ENCODE measurements at regions not wholly inside any gene's neighbourhood (a gene's known extent, or its start where the extent isn't known, plus 50 kb on each side); places are given as distances from the start of the nearest gene placed in this dataset.

DNA sequence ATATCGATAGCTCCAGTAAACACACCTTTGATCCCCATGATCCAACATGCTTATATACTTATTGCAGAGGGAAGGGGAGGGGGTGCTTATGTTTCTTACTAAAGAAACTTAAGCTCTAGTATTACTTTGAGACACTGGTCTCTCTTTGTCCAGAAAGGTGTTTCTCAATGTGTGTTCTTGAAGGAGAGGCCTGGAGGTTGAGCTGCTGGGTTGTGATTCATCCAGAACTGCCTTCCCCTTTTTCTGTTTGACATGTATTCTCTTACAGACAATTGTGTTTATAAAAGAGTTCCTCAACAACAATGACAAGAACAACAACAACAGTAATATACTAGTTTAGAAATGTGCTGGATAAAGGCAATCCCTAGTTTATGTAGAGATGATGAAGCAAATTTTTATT is 516.0 kb upstream of the FAM98A start:
- Histone ChIP-seq H3K27ac (ENCODE audit: low read depth, low read length) (no peak overlapping the region), H4K20me1 (ENCODE audit: control insufficient read depth, insufficient read depth, low read depth, low read length) (no peaks in the 10 kb centered on the region), H3K9me3 (ENCODE audit: control insufficient read depth, insufficient read depth, low read length) (no peaks in the 10 kb centered on the region), H3K4me2 (ENCODE audit: low read length) (no peak overlapping the region), H3K27me3 (ENCODE audit: control insufficient read depth, low read length) (no peaks in the 10 kb centered on the region), H3K4me1 (ENCODE audit: control insufficient read depth, low read length) (no peaks in the 10 kb centered on the region), H3K4me3 (ENCODE audit: low read length) (no peak overlapping the region), H3K79me2 (ENCODE audit: control insufficient read depth, low read length) (no peaks in the 10 kb centered on the region), H3F3A (ENCODE audit: control insufficient read depth, insufficient read depth) (no peaks in the 10 kb centered on the region), H3K9me2 (replicated peaks; ENCODE audit: control insufficient read depth, low read length) (no peaks in the 10 kb centered on the region), H3K36me3 (ENCODE audit: control insufficient read depth, low read length) (no peaks in the 10 kb centered on the region)
- TF ChIP-seq, protein P1, sequence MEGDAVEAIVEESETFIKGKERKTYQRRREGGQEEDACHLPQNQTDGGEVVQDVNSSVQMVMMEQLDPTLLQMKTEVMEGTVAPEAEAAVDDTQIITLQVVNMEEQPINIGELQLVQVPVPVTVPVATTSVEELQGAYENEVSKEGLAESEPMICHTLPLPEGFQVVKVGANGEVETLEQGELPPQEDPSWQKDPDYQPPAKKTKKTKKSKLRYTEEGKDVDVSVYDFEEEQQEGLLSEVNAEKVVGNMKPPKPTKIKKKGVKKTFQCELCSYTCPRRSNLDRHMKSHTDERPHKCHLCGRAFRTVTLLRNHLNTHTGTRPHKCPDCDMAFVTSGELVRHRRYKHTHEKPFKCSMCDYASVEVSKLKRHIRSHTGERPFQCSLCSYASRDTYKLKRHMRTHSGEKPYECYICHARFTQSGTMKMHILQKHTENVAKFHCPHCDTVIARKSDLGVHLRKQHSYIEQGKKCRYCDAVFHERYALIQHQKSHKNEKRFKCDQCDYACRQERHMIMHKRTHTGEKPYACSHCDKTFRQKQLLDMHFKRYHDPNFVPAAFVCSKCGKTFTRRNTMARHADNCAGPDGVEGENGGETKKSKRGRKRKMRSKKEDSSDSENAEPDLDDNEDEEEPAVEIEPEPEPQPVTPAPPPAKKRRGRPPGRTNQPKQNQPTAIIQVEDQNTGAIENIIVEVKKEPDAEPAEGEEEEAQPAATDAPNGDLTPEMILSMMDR (IDR thresholded peaks at IDR 0.05; ENCODE audit: low read depth, low read length, poor library complexity, severe bottlenecking) = no peak
- no peak for TF ChIP-seq EZH2phosphoT487 (IDR thresholded peaks at IDR 0.05; ENCODE audit: borderline replicate concordance, low read length)

DNA sequence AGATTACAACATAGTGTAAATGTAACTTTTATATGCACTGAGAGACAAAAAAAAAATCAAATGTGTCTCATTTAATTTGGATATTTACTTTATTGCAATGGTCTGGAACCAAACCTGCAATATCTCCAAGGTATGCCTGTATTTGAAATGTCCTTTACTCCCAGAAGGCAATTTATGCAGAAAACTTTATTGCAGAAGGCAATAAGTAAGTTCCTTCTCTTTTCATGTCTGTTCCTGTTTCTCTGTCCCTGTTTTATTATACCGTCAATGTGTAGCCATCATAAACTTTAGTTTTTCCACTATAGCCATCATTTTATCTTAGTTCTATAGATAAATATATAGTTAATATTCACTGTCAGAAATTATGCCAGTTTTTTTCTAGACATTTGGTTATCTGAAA is 513.1 kb upstream of the FAM98A start:
- H3K4me1 ChIP-seq (ENCODE audit: control insufficient read depth, low read length) = no peaks in the 10 kb centered on the region
- no peaks in the 10 kb centered on the region for H3K9me3 ChIP-seq (ENCODE audit: control insufficient read depth, insufficient read depth, low read length)
- TF ChIP-seq EZH2phosphoT487 (IDR thresholded peaks at IDR 0.05; ENCODE audit: borderline replicate concordance, low read length) = no peak
- TF ChIP-seq, protein P1 (IDR thresholded peaks at IDR 0.05; ENCODE audit: low read depth, low read length, poor library complexity, severe bottlenecking) = no peak
- no peaks in the 10 kb centered on the region for H3K36me3 ChIP-seq (ENCODE audit: control insufficient read depth, low read length)
- H3K27me3 ChIP-seq (ENCODE audit: control insufficient read depth, low read length) = no peaks in the 10 kb centered on the region
- H3K9me2 ChIP-seq (replicated peaks; ENCODE audit: control insufficient read depth, low read length) = no peaks in the 10 kb centered on the region
- no peak overlapping the region for H3K27ac ChIP-seq (ENCODE audit: low read depth, low read length)
- no peak overlapping the region for H3K4me3 ChIP-seq (ENCODE audit: low read length)
- H3K4me2 ChIP-seq (ENCODE audit: low read length) = no peak overlapping the region
- no peaks in the 10 kb centered on the region for H4K20me1 ChIP-seq (ENCODE audit: control insufficient read depth, insufficient read depth, low read depth, low read length)
- H3K79me2 ChIP-seq (ENCODE audit: control insufficient read depth, low read length) = no peaks in the 10 kb centered on the region
- no peaks in the 10 kb centered on the region for H3F3A ChIP-seq (ENCODE audit: control insufficient read depth, insufficient read depth)

DNA sequence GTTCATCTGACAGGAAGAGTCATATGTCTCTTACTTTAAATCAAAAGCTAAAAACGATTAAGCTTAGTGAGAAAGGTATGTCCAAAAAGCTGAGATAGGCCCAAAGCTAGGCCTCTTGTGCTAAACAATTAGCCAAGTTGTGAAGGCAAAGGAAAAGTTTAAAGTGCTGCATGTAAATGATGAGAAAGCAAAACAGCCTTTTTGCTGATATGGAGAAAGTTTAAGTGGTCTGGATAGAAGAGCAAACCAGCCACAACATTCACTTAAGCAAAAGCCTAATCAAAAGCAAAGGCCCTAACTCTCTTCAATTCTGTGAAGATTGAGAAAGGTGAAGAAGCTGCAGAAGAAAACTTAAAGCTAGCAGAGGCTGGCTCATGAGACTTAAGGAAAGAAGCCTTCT is 511.3 kb upstream of the FAM98A start:
- no peaks in the 10 kb centered on the region for H3K9me2 ChIP-seq (replicated peaks; ENCODE audit: control insufficient read depth, low read length)
- TF ChIP-seq, protein P1 (IDR thresholded peaks at IDR 0.05; ENCODE audit: low read depth, low read length, poor library complexity, severe bottlenecking) = no peak
- TF ChIP-seq EZH2phosphoT487 (IDR thresholded peaks at IDR 0.05; ENCODE audit: borderline replicate concordance, low read length) = no peak
- no peaks in the 10 kb centered on the region for H4K20me1 ChIP-seq (ENCODE audit: control insufficient read depth, insufficient read depth, low read depth, low read length)

DNA sequence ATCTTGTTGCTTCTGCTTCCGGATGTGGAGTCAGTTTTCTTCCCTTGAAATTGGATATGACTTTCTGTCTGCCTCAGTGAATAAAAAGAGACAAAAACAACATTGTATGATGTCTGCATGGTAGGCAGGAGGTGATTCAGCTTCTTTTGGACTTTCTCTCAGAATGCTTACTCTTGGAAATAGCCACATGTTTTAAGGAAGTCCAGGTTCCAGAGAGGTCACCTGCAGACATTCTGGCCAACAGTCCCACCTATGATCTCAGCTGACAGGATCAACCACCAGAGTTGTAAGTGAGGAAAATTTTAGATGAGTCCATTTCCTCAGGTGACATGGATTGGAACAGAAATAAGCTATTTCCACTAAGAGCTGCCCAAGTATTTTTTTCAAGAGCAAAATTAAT is 508.7 kb upstream of the FAM98A start:
- Histone ChIP-seq H3F3A (ENCODE audit: control insufficient read depth, insufficient read depth) (no peaks in the 10 kb centered on the region), H3K36me3 (ENCODE audit: control insufficient read depth, low read length) (no peaks in the 10 kb centered on the region), H3K79me2 (ENCODE audit: control insufficient read depth, low read length) (no peaks in the 10 kb centered on the region), H3K27ac (ENCODE audit: low read depth, low read length) (no peak overlapping the region), H3K27me3 (ENCODE audit: control insufficient read depth, low read length) (no peaks in the 10 kb centered on the region), H3K9me3 (ENCODE audit: control insufficient read depth, insufficient read depth, low read length) (no peaks in the 10 kb centered on the region), H3K4me1 (ENCODE audit: control insufficient read depth, low read length) (no peaks in the 10 kb centered on the region), H4K20me1 (ENCODE audit: control insufficient read depth, insufficient read depth, low read depth, low read length) (no peaks in the 10 kb centered on the region), H3K4me3 (ENCODE audit: low read length) (no peak overlapping the region), H3K4me2 (ENCODE audit: low read length) (no peak overlapping the region), H3K9me2 (replicated peaks; ENCODE audit: control insufficient read depth, low read length) (no peaks in the 10 kb centered on the region)
- TF ChIP-seq EZH2phosphoT487 (IDR thresholded peaks at IDR 0.05; ENCODE audit: borderline replicate concordance, low read length) = no peak
- TF ChIP-seq, protein P1 (IDR thresholded peaks at IDR 0.05; ENCODE audit: low read depth, low read length, poor library complexity, severe bottlenecking) = no peak

More for the DNA sequence above, 511.3 kb upstream of the FAM98A start:
- no peak overlapping the region for H3K27ac ChIP-seq (ENCODE audit: low read depth, low read length)
- no peaks in the 10 kb centered on the region for H3K4me1 ChIP-seq (ENCODE audit: control insufficient read depth, low read length)
- no peaks in the 10 kb centered on the region for H3K36me3 ChIP-seq (ENCODE audit: control insufficient read depth, low read length)
- H3K27me3 ChIP-seq (ENCODE audit: control insufficient read depth, low read length) = no peaks in the 10 kb centered on the region
- no peaks in the 10 kb centered on the region for H3F3A ChIP-seq (ENCODE audit: control insufficient read depth, insufficient read depth)
- no peaks in the 10 kb centered on the region for H3K9me3 ChIP-seq (ENCODE audit: control insufficient read depth, insufficient read depth, low read length)
- H3K4me2 ChIP-seq (ENCODE audit: low read length) = no peak overlapping the region
- no peaks in the 10 kb centered on the region for H3K79me2 ChIP-seq (ENCODE audit: control insufficient read depth, low read length)
- no peak overlapping the region for H3K4me3 ChIP-seq (ENCODE audit: low read length)
